C1 segment of cervical spinal cord (tissue), 14 donors: ENCODE measurements at regions not wholly inside any gene's neighbourhood (a gene's known extent, or its start where the extent isn't known, plus 50 kb on each side); places are given as distances from the start of the nearest gene placed in this dataset.
A peak's percentile ranks its signal among the peaks of the same experiment; 100 is the strongest.
"Not testable (repeated sequence)": the region's sequence is repeated elsewhere in the genome, so short reads cannot be mapped to it uniquely, and the experiment has no call there.

Experiments
- DNase-seq, 14 donors: peaks; one replicate each; lab custom pipeline; 2025; lab: John Stamatoyannopoulos, UW

DNA sequence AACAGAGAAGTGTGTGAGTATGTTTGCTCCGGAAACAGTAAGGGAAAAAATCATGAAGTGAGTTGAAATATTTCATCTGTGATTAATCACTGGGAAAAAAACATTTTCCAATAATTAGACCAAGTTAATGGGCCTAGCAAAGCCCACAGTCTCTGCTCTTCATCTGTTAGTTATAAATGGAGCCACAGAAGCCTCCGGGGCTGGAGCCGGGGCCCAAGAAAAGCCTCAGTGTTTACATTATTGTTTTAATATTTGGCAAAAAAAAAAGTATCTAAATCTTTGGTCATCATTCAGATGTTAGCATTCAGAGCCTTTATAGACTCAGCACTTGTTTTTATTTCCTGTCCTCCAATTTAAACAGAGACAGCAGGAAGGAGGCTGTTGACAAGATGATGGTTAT is 115.0 kb downstream of the UBE2U start:
- DNase-seq = no peak

DNA sequence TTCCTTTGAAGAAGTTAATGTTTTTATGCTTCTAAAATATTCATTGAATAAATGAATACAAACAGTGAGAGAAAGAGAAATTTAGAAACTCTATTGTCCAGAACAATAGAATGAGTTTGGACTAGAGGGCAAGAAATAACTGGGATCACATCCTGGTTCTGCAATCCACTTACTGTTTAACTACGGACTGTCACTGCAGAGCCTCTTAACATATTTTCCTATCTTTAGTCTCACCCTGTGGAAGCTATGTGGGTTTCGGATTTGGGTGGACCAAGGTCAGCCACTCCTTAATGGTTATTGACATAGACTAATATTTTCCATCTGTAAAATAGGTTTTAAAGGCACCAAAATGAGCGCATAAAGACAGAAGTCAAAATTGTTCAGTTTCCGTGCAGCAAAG is 116.6 kb downstream of the UBE2U start:
- no peak for DNase-seq

DNA sequence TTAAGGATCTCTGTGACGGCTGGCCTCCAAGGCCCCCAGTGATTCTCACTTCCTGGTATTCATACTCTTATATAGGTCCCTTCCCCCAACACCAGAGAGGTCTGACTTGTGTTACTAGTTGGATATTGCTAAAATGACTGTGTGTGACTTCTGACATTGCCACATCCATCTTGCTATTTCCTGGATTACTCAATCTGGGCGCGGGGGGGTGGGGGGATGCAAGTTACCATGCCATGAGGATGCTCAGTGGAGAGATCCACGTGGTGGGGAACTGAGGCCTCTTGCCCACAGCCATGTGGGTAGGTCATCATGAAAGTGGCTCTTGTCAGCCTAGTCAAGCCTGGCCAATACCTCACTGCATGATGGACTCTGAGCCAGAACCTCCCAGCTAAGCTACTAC is 117.0 kb downstream of the UBE2U start:
- no peak for DNase-seq

DNA sequence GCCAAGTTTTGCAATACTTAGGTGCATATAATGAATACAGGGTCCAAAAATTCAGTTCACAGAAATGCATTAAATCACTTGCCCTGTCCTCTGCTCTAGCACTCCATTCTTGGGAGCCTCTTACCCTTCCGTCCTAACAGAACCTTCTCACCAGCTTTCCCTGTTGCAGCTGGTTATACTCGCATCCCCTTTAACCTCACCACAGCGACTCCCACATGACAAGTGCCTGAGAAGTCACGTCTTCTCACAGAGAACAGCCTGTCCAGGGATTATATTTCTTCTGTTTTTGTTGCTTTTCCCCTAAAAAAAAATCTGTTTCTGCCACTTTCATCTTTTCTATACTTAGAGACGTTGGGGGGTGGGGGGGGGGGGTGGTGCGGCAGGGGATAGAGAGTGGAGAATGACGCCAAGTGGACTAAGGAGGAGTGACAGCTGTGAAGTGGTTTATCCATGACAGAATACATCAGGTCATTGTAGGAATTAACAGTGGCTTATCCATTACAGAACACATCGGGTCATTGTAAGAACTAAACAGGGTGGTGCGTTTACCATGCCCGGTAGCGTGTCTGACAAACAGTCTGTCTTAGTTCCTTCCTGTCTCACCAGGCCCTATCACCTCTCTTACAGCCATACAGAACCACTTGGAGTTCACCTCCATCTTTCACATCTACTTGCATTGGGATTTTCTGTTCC is 117.6 kb downstream of the UBE2U start:
- DNase-seq = no peak

- no peak for DNase-seq
Observed at GRCh38 chr1:64323054-64323453, 119.6 kb downstream of the UBE2U start.

DNA sequence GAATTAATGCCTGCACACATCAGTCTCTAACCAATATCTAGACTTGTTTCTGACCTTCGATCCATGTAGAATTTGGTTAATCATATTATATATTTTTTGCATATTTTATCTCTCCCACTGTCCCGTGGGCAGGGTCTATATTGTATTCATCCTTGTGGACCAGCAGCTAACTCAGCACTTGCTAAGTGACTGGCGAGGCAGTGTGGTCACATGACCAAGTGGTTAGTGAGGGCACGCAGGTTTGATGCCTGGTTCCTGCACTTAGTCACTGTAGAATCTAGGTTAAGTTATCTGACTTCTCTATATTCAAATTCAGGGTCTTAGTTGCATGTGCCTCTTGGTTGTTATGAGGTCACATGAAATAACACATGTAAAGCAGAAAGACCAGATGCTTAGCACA is 120.5 kb downstream of the UBE2U start:
- no peak for DNase-seq

DNA sequence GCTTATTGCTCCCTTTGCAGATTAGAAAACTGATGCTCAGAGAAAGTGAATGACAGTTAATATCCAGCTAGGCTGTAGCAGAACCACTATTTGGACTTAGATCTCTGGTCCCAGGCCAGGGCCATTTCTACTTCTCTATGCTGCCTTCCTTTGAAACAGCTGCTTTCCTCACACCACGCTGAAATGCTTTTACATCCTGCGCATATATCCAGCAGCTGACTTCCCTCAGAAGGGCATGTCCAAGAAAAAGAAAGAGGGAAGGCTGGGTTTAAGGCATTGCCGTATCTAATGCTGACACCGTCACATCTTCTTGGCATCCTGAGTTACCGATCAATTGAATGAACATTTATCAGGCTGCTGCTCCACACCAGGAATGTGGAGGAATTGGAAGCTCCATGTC is 122.4 kb downstream of the UBE2U start:
- DNase-seq = no peak

DNA sequence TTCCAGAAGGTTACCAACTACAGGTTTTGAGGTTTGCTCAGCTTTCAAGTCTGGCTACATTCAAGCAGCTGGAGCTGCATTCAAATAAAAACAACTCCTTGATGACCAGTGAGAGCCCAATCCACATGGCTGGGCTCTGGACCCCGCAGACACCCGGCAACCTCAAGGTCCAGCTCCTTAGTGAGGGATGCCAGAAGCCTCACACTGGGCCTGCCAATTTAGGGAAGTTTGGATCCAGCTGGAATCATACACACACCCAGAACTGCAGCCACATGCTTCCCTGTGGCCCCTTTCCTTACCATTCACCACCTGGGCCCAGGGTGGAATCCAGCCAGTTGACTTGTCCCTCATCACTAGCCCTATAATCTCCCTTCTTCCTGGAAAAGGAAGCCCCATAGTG is 123.7 kb downstream of the UBE2U start:
- peak in 2 of 14 donors; percentile 1 to 5 for DNase-seq

GRCh38 chr1:64328193-64328592 is 124.8 kb downstream of the UBE2U start:
- no peak for DNase-seq

DNA sequence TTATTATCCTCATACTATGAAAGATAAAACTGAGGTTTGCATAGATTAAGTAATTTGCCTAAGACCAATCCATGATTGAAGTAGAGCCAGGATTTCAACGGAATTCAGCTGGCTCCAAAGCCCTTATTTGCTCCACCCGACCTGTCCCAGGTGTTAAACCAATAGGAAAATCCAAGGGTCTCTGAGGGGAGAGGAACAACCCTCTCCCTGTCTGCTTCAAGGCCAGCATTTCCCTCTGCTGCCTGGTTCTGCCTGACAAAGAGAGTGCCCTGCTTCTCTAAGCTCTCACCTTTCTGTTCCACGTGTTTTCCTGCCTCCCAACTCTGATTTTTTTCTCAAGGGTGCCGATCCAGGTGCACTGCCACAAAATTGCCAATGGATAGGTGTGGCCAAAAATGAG is 127.4 kb downstream of the UBE2U start:
- DNase-seq = no peak

GRCh38 chr1:64335636-64336035 is 132.2 kb downstream of the UBE2U start:
- no peak for DNase-seq

GRCh38 chr1:64337475-64337874 is 132.5 kb upstream of the CACHD1 start:
- DNase-seq = no peak

DNA sequence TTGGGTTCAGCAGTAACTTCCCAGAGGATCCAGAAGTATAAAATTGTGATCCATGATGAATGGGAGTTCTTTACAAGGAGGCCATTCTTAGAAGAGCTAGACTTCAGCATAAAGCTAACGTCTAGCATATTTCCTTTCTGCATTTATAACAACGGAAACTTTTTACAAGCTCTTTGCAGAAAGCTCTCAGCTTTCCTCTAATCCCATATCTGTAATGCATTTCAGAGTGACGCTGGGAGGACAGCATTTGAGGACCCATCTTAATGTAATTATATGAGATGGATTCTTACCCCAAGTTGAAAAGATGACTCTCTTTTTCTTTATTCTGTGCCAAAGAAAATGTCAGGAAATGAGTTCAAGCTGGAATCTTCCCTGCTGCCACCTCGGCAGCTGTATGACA is 132.0 kb upstream of the CACHD1 start:
- no peak for DNase-seq

- no peak for DNase-seq
Observed at GRCh38 chr1:64340361-64340760, 129.6 kb upstream of the CACHD1 start.

DNA sequence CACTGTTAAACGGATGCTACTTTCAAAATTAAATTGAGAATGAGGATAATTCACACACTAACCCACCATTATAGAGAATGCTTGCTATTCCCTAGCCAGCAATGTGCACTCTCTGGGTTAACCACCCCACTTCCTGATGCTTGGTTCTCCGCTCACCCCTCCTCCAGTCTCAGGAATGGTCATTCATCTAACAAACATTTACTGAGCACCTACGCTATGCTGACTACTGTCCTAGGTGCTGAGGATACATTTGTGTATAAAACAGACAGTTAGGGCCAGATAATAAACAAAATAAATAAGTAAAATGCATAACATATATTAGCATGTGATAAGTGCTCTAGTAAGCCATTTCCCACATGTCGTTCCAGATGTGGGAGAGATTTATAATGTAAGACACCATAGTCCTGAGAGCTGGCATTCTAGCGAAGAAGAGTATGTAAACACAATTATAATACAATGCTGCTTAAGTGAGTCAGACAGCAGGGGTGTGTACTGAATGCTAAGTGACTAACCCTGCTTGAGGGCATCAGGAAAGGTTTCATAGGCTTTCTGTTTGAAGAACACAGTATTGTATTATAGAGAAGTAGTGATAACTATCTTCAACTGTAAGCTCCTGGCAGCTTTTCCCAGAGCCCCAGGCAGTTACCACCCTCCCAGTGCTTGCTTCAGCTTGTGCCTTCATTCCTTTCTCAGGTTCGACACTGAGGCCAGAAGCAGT is 126.7 kb upstream of the CACHD1 start:
- DNase-seq = no peak

DNA sequence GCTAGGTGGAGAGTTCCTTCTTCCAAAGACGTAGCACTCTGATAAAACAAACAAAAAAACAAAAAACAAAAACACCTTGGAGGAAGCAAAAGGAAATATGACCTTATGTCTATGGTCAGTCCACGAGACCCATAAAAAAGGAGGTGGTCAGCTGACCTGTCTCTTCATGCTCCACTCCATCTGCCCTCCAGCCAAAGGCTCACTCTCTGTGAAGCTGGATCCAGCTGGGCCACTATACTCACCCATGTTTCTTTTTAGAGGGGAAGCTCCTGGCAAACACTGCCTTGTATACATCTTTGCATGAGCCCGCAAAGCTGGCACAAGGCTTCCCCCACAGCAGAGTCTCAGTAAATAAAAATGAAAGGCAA is 126.1 kb upstream of the CACHD1 start:
- DNase-seq = no peak

DNA sequence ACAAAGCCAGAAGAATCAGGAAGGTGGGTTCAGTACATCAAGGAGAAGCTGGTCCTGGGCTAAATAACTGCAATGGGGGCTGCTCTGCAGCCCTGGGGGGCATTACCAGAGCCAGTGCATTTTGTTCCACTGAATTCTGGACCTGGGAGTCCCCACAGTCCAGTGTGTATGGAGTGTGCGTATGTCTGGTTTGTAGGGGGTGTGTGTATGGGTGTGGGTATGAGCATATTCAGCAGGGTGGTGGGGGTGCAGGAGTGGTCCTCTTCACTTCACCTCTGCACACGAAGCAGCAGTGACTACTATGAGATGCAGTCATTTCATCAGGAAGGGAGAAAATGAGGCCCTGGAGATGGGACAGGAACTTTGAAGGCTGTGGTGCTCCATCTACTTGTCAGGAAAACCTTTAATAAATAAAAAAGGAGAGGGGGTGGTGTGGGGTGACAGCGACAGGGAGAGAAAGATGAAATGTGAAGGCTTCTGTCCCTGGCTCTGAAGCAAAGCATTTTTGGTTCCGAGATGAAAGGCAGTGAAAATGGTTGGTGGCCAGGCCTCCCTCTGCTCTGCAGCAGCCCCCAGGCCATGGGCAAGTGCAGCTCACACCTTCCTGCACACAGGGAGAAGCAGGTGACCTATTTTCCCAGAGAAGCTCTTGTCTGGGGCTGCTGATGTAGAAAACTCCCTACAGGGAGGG is 121.5 kb upstream of the CACHD1 start:
- DNase-seq = no peak

DNA sequence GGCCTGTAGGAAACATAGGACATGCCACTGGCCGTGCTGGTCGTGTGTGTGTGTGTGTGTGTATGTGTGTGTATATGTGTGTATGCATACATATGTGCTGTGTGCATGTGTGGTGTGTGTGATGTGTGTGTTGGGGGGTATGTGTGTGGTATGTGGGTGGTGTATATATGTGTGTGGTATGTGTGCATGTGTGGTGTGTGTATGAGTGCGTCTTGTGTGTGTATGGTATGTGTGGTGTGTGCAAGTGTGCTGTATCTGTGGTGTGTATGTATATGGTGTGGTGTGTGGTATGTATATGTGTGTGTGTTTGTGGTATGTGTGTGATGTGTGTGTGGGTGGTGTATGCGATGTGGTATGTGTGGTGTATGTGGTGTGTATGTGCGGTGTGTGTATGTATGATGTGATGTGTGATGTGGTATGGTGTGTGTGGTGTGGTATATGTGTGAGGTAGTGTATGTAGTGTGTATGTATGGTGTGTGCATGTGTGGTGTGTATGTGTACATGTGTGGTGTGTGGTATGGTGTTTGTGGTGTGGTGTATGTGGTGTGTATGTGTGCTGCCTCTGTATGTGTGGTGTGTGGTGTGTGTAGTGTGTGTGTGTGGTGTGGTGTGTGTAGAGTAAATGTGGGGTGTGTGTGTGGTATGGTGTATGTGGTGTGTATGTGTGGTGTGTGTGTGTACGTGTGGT is 120.8 kb upstream of the CACHD1 start:
- no peak for DNase-seq

DNA sequence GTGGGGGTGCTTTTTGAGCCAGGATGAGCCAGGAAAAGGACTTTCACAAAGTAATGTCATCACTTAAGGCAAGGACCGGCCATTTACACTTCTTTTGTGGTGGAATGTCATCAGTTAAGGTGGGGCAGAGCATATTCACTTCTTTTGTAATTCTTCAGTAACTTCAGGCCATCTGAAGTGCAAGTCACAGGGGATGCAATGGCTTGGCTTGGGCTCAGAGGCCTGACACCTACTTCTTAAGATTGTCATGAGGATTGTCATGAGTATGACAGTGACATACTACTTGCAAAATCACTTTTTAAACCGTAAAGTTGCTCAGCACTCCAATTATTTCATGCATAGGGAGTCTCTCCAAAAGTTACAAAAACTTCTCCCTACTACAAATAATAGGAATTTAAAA is 114.4 kb upstream of the CACHD1 start:
- not testable (repeated sequence) for DNase-seq

DNA sequence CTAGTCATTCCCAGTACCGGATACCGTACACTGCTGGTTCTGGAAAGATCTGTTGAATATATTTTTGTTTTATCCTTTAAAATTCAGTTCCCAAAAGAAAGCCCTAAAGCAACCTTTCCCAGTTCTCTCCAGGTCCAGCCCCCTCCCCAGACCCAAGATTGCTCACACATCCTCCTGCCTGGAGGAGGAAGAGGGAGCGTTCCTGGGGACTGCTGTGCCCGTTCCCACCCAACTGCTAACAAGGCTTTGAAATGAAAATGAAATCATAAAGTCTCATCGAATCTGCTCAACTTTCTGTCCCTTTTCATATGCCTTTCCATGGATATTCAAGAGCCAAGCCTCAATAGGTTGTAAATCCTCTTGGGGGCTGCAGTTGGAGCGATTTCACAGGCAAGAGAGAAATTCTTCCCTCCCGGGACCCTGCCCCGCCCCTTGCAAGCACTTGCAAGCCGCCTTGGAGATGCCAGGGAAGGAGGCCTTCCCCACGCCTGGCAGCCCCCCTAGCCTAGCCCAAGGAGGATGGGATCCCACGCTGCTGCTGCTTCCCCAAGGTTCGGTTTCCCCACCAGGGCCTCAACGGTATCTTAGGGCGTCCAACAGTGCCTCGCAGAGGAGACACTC is 113.2 kb upstream of the CACHD1 start:
- no peak for DNase-seq

- no peak for DNase-seq
Observed at GRCh38 chr1:64357422-64357821, 112.5 kb upstream of the CACHD1 start.

- no peak for DNase-seq
Observed at GRCh38 chr1:64358692-64359091, 111.2 kb upstream of the CACHD1 start.
